ENCODE measurements at regions not wholly inside any gene's neighbourhood (a gene's known extent, or its start where the extent isn't known, plus 50 kb on each side); places are given as distances from the start of the nearest gene placed in this dataset.

DNA sequence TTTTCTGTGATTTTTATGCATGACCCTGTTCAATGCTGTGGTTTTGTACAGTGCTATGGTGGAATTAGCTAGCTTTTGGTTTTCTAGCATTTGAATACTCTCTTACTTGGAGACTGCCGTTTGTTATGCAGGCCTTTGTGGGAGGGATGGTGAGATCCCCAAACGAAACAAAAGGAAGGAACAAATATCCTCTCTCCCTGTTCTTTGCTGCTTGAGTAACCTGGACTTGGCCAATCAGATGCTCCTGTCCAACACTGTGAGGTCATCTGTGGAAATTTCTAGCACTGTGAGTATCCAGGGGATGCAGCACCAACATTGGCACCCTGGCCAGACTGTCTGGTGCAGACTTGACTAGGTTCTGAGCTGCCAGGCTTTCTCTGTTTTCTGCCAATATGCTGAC lies 314.4 kb downstream of the ANKRD30A start:
- TF ChIP-seq, protein P1, sequence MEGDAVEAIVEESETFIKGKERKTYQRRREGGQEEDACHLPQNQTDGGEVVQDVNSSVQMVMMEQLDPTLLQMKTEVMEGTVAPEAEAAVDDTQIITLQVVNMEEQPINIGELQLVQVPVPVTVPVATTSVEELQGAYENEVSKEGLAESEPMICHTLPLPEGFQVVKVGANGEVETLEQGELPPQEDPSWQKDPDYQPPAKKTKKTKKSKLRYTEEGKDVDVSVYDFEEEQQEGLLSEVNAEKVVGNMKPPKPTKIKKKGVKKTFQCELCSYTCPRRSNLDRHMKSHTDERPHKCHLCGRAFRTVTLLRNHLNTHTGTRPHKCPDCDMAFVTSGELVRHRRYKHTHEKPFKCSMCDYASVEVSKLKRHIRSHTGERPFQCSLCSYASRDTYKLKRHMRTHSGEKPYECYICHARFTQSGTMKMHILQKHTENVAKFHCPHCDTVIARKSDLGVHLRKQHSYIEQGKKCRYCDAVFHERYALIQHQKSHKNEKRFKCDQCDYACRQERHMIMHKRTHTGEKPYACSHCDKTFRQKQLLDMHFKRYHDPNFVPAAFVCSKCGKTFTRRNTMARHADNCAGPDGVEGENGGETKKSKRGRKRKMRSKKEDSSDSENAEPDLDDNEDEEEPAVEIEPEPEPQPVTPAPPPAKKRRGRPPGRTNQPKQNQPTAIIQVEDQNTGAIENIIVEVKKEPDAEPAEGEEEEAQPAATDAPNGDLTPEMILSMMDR (IDR thresholded peaks at IDR 0.05; ENCODE audit: low read depth, low read length, missing input control) = no peak
- TF ChIP-seq, protein P2, sequence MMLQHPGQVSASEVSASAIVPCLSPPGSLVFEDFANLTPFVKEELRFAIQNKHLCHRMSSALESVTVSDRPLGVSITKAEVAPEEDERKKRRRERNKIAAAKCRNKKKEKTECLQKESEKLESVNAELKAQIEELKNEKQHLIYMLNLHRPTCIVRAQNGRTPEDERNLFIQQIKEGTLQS (IDR thresholded peaks at IDR 0.05) = no peak
- no peak for TF ChIP-seq FOXA1 (IDR thresholded peaks at IDR 0.05)
- TF ChIP-seq RAD21 (IDR thresholded peaks at IDR 0.05) = no peak
- TF ChIP-seq, protein P3, sequence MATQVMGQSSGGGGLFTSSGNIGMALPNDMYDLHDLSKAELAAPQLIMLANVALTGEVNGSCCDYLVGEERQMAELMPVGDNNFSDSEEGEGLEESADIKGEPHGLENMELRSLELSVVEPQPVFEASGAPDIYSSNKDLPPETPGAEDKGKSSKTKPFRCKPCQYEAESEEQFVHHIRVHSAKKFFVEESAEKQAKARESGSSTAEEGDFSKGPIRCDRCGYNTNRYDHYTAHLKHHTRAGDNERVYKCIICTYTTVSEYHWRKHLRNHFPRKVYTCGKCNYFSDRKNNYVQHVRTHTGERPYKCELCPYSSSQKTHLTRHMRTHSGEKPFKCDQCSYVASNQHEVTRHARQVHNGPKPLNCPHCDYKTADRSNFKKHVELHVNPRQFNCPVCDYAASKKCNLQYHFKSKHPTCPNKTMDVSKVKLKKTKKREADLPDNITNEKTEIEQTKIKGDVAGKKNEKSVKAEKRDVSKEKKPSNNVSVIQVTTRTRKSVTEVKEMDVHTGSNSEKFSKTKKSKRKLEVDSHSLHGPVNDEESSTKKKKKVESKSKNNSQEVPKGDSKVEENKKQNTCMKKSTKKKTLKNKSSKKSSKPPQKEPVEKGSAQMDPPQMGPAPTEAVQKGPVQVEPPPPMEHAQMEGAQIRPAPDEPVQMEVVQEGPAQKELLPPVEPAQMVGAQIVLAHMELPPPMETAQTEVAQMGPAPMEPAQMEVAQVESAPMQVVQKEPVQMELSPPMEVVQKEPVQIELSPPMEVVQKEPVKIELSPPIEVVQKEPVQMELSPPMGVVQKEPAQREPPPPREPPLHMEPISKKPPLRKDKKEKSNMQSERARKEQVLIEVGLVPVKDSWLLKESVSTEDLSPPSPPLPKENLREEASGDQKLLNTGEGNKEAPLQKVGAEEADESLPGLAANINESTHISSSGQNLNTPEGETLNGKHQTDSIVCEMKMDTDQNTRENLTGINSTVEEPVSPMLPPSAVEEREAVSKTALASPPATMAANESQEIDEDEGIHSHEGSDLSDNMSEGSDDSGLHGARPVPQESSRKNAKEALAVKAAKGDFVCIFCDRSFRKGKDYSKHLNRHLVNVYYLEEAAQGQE (IDR thresholded peaks at IDR 0.05) = no peak
- TF ChIP-seq TAF1 (conservative IDR thresholded peaks at IDR 0.05) = no peak
- no peak for TF ChIP-seq SP1 (IDR thresholded peaks at IDR 0.05)
- TF ChIP-seq HNF4G (IDR thresholded peaks at IDR 0.05) = no peak
- TF ChIP-seq, protein P4, sequence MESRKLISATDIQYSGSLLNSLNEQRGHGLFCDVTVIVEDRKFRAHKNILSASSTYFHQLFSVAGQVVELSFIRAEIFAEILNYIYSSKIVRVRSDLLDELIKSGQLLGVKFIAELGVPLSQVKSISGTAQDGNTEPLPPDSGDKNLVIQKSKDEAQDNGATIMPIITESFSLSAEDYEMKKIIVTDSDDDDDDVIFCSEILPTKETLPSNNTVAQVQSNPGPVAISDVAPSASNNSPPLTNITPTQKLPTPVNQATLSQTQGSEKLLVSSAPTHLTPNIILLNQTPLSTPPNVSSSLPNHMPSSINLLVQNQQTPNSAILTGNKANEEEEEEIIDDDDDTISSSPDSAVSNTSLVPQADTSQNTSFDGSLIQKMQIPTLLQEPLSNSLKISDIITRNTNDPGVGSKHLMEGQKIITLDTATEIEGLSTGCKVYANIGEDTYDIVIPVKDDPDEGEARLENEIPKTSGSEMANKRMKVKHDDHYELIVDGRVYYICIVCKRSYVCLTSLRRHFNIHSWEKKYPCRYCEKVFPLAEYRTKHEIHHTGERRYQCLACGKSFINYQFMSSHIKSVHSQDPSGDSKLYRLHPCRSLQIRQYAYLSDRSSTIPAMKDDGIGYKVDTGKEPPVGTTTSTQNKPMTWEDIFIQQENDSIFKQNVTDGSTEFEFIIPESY (IDR thresholded peaks at IDR 0.05) = no peak
- no peak for TF ChIP-seq YY1 (IDR thresholded peaks at IDR 0.05)
- TF ChIP-seq, protein P5, sequence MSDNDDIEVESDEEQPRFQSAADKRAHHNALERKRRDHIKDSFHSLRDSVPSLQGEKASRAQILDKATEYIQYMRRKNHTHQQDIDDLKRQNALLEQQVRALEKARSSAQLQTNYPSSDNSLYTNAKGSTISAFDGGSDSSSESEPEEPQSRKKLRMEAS (IDR thresholded peaks at IDR 0.05) = no peak
- no peak for TF ChIP-seq GABPA (IDR thresholded peaks at IDR 0.05 in 1 of 2, conservative IDR thresholded peaks at IDR 0.05 in 1 of 2)
- TF ChIP-seq JUND (IDR thresholded peaks at IDR 0.05) = no peak

Data from liver (tissue), 3 donors.